ENCODE measurements at regions not wholly inside any gene's neighbourhood (a gene's known extent, or its start where the extent isn't known, plus 50 kb on each side); places are given as distances from the start of the nearest gene placed in this dataset.

DNA sequence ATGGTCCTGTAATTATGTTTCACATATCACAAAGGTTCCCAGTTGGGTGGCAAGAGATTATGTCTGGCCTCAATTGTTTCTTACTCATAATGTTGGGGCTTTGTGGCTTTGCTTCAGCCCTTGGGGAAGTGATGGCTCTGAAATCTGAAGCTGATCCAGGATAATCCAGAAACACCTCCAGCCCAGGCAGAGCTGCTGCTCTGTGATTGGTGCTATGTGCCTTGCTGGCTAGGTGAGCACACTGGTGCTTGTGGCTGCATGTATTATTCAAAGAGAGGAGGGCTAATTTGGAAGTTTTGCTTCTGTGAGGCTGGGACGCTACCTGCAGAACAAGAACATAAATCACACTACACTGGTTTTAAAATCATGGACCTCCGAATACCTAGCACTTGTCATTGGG is 346.6 kb upstream of the MGMT start:
- H3K79me2 ChIP-seq (ENCODE audit: control insufficient read depth, insufficient read depth, low read length), result no peaks in the 10 kb centered on the region
- CTCF ChIA-PET, result no interaction called here
- H2AFZ ChIP-seq (ENCODE audit: low read depth, low read length), result no peak overlapping the region
- no TSS peak for BruUV-seq (replicated peaks)
- no peak overlapping the region for H3K4me2 ChIP-seq (ENCODE audit: insufficient read depth, low read length)
- TF ChIP-seq, protein P1, sequence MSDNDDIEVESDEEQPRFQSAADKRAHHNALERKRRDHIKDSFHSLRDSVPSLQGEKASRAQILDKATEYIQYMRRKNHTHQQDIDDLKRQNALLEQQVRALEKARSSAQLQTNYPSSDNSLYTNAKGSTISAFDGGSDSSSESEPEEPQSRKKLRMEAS (IDR thresholded peaks at IDR 0.05; ENCODE audit: insufficient read depth, insufficient read length), result no peak
- TF ChIP-seq MYC (IDR thresholded peaks at IDR 0.05; ENCODE audit: low read depth, low read length) (no peak), JUN (IDR thresholded peaks at IDR 0.05; ENCODE audit: borderline replicate concordance, insufficient read depth, insufficient read length, low read depth) (no peak), FOS (IDR thresholded peaks at IDR 0.05; ENCODE audit: borderline replicate concordance, insufficient read depth, low read length) (no peak), GATA2 (IDR thresholded peaks at IDR 0.05; ENCODE audit: insufficient read depth, insufficient read length, low read depth, low read length) (no peak), POLR2A (IDR thresholded peaks at IDR 0.05; ENCODE audit: low read depth, low read length) (no peak), POLR2AphosphoS5 (IDR thresholded peaks at IDR 0.05; ENCODE audit: insufficient read depth, low read depth, low read length) (no peak), EZH2 (IDR thresholded peaks at IDR 0.05; ENCODE audit: borderline replicate concordance, low read depth, low read length, severe bottlenecking) (no peak)
- TF ChIP-seq, protein P2, sequence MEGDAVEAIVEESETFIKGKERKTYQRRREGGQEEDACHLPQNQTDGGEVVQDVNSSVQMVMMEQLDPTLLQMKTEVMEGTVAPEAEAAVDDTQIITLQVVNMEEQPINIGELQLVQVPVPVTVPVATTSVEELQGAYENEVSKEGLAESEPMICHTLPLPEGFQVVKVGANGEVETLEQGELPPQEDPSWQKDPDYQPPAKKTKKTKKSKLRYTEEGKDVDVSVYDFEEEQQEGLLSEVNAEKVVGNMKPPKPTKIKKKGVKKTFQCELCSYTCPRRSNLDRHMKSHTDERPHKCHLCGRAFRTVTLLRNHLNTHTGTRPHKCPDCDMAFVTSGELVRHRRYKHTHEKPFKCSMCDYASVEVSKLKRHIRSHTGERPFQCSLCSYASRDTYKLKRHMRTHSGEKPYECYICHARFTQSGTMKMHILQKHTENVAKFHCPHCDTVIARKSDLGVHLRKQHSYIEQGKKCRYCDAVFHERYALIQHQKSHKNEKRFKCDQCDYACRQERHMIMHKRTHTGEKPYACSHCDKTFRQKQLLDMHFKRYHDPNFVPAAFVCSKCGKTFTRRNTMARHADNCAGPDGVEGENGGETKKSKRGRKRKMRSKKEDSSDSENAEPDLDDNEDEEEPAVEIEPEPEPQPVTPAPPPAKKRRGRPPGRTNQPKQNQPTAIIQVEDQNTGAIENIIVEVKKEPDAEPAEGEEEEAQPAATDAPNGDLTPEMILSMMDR (IDR thresholded peaks at IDR 0.05; ENCODE audit: extremely low read depth in 1 of 2, insufficient read depth in 1 of 2, low read depth in 1 of 2, low read length in 2 of 2), result no peak
- POLR2A ChIA-PET, result no interaction called here
- H3K9me3 ChIP-seq (replicated peaks; ENCODE audit: control insufficient read depth, insufficient read depth, low read length), result no peaks in the 10 kb centered on the region
- dilution Hi-C loops (cut with MboI; ENCODE audit: extremely low pct_ligation_motif_present, low sequenced_read_pairs), result no loop called here
- H3K27ac ChIP-seq (ENCODE audit: insufficient read depth, low read depth, low read length), result no peak overlapping the region
- H3K9ac ChIP-seq (replicated peaks; ENCODE audit: extremely low read depth, insufficient read depth, low read length), result no peak overlapping the region
- no peak overlapping the region for H3K4me3 ChIP-seq (replicated peaks in 1 of 3; ENCODE audit: insufficient read depth in 1 of 3, low read depth in 1 of 3, low read length in 3 of 3)
- FAIRE-seq (no peak), DNase-seq (ENCODE audit: low read depth, low spot score) (no peak)
- H3K27me3 ChIP-seq (ENCODE audit: control insufficient read depth in 2 of 2, insufficient read depth in 2 of 2, low read length in 2 of 2), result no peaks in the 10 kb centered on the region
- H4K20me1 ChIP-seq (replicated peaks; ENCODE audit: control insufficient read depth, extremely low read depth, insufficient read depth, low read length), result no peaks in the 10 kb centered on the region
- intact Hi-C loops (cut with micrococcal nuclease), result no loop called here
- H3K9me1 ChIP-seq (replicated peaks; ENCODE audit: control insufficient read depth, extremely low read depth, insufficient read depth, low read length), result no peaks in the 10 kb centered on the region
- H3K4me1 ChIP-seq (ENCODE audit: control insufficient read depth, extremely low read depth, insufficient read depth, low read length), result no peaks in the 10 kb centered on the region
- H3K36me3 ChIP-seq (ENCODE audit: control insufficient read depth in 2 of 2, extremely low read depth in 1 of 2, insufficient read depth in 2 of 2, low read length in 2 of 2), result no peaks in the 10 kb centered on the region
